Skeletal muscle cell (primary cell): ENCODE measurements at regions not wholly inside any gene's neighbourhood (a gene's known extent, or its start where the extent isn't known, plus 50 kb on each side); places are given as distances from the start of the nearest gene placed in this dataset.
"Not testable (repeated sequence)": the region's sequence is repeated elsewhere in the genome, so short reads cannot be mapped to it uniquely, and the experiment has no call there.

Experiments
- DNase-seq: peaks from one replicate; pipeline ENCODE4 v3.0.0-alpha.2; 2010; ENCODE audit warnings: low read depth
- H3K4me3 ChIP-seq: 2 replicates; pipeline ENCODE4 v1.5.1; 2011; ENCODE audit warnings: low read depth, mild to moderate bottlenecking, control low read depth, low read length, moderate library complexity

GRCh38 chr14:53764846-53765245 lies 191.8 kb downstream of the BMP4 start:
- no peak for DNase-seq
- H3K4me3 ChIP-seq = no peak overlapping the region

GRCh38 chr14:53758141-53758540 lies 198.5 kb downstream of the BMP4 start:
- DNase-seq = no peak
- H3K4me3 ChIP-seq = no peak overlapping the region

GRCh38 chr14:53757732-53758131 lies 198.9 kb downstream of the BMP4 start:
- DNase-seq = no peak
- no peak overlapping the region for H3K4me3 ChIP-seq

- no peak for DNase-seq
- H3K4me3 ChIP-seq = no peak overlapping the region
These were observed 205.0 kb downstream of the BMP4 start for GRCh38 chr14:53751650-53752049.

DNA sequence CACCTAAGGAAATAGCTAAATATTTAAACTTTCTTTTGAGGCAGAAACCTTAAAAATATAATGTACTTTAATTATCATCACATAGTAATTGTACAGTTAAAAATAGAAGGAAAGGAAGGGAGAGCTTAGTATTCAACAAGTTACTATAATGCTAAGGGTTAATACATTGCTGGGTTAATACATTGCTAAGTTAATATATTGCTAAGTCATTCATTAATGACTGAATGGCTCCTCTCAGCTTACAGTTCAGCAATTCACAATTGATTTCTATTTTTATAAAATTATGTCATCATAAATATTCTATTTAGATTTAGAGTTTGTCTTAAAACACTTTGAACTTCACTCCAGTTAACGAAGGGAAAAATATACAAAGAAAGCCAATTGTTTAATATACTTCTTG lies 207.9 kb downstream of the BMP4 start:
- no peak overlapping the region for H3K4me3 ChIP-seq
- no peak for DNase-seq

GRCh38 chr14:53744857-53745256 lies 211.8 kb downstream of the BMP4 start:
- DNase-seq = no peak

GRCh38 chr14:53743371-53743770 lies 213.3 kb downstream of the BMP4 start:
- no peak overlapping the region for H3K4me3 ChIP-seq
- no peak for DNase-seq

More at GRCh38 chr14:53744857-53745256, 211.8 kb downstream of the BMP4 start:
- no peak overlapping the region for H3K4me3 ChIP-seq

DNA sequence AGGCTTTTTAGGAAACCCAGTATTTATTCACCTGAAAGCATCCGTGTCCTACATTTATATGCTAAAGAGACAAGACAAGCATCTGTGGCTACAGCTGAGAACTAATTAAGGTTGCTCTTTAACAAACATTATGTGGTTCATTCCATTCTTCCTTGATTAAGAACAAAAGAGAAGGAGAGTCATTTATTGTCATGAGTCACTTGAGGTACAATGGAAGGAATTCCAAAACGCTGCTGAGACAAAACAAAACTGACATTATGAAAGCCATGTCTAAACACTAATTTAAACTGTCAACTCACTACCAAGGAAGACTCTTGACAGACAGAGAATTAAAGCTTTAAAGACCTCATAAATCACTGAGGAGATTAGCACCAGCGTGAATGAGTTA lies 214.4 kb downstream of the BMP4 start:
- no peak overlapping the region for H3K4me3 ChIP-seq
- no peak for DNase-seq

- no peak overlapping the region for H3K4me3 ChIP-seq
- no peak for DNase-seq
These were observed 215.0 kb downstream of the BMP4 start for GRCh38 chr14:53741479-53742232.

GRCh38 chr14:53740570-53740969 lies 216.1 kb downstream of the BMP4 start:
- no peak overlapping the region for H3K4me3 ChIP-seq
- no peak for DNase-seq

- DNase-seq = no peak
These were observed 220.7 kb downstream of the BMP4 start for GRCh38 chr14:53735916-53736315.

GRCh38 chr14:53723221-53723620 lies 233.4 kb downstream of the BMP4 start:
- no peak overlapping the region for H3K4me3 ChIP-seq
- DNase-seq = no peak

More at GRCh38 chr14:53735916-53736315, 220.7 kb downstream of the BMP4 start:
- H3K4me3 ChIP-seq = no peak overlapping the region

DNA sequence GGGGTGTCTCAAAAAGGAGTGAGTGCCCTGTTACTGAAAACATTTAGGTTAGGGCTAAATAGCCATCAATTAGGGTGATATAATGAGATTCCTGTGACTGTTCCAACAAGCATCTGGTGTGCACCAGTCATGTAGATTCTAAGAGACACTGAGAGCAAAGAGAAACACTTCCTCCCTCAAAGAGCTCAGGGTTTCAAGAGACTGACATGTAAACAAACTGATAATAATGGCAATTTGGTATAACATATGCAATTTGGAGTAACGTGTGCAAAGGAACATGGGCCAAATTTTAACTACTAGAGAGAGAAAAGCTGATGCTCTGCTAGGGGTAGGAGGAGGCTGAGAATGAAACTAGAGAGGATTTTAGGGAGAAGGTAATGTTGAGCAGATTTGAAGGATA lies 237.1 kb downstream of the BMP4 start:
- H3K4me3 ChIP-seq = no peak overlapping the region
- no peak for DNase-seq

DNA sequence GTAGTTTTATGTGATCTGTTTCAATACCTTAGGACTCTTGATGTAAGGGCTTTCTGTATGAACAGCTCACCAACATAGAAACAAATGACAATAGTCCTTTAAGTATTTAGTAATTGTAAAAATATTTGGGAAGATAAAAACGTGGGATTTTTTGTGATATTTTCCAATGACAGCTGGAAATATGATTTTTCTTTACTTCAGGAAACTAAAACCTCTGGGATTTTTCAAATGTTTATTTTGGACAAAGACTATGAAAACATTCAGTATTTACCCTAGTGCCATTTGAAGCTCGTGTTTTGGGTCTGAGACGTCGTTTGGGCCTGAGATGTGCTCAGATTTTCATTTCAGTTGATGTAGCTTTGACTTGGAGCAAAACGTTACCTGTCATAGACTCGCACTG lies 240.0 kb downstream of the BMP4 start:
- no peak overlapping the region for H3K4me3 ChIP-seq
- DNase-seq = no peak

GRCh38 chr14:53715193-53715721 lies 241.4 kb downstream of the BMP4 start:
- peak; percentile 4 for DNase-seq
- no peak overlapping the region for H3K4me3 ChIP-seq

- no peak overlapping the region for H3K4me3 ChIP-seq
- no peak for DNase-seq
These were observed 242.0 kb downstream of the BMP4 start for GRCh38 chr14:53714495-53715192.

DNA sequence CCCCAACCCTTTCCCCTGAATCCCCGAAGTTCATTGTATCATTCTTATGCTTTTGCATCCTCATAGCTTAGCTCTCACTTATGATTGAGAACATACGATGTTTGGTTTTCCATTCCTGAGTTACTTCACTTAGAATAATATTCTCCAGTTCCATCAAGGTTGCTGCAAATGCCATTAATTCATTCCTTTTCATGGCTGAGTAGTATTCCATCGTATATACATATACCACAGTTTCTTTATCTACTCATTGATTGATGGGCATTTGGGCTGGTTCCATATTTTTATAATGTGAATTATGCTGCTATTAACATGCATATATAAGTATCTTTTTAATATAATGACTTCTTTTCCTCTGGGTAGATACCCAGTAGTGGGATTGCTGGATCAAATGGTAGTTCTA lies 243.7 kb downstream of the BMP4 start:
- not testable (repeated sequence) for H3K4me3 ChIP-seq, DNase-seq

DNA sequence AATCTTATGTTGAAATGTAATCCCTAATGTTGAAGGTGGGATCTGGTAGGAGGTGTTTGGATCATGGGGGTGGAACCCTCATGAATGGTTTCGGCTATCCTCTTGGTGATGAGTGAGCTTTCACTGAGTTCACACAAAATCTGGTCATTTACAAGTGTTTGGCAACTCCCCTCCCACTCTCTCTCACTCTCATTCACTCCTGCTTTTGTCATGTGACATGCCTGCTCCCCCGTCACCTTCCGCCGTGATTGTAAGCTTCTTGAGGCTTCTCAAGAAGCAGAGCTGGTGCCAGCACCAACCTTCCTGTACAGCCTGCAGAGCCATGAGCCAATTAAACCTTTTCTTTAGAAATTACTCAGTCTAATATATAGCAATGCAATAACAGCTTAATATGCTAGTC lies 245.4 kb downstream of the BMP4 start:
- DNase-seq = no peak
- H3K4me3 ChIP-seq = no peak overlapping the region

DNA sequence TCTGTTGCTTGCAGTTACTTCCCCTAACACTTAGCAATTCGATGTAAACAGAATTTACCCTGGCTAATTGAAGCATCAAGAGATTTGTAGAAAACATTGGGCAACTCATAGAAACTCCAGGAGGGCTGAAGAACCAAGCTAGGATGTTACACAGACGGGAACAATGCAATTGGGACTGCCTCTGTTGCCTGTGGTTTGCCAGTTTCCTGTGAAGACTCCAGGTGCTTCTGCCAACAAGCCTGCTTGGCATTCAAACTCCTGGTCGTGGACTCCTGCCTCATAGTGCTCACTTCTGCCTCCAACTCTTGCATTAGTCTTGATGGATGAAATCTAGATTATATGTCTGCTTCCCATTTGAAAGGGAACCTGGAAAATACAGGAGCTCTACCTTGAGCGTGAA lies 246.0 kb downstream of the BMP4 start:
- no peak for DNase-seq

DNA sequence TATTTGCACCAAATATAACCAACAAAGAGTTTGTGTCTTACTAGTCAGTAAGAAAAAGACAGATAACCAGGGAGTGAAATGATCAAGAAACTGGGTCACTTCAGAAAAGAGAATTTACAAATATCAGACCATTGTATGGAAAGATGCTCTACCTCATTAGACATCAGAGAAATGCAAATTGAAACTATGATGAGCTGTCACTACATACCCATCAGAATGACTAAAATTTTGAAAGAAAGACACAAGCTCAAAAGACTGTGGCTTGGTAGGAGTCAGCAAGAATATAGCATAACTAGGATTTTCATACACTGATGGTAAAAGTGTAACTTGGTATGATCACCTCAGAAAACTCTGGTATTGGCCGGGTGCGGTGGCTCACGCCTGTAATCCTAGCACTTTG lies 247.2 kb downstream of the BMP4 start:
- no peak for DNase-seq
- H3K4me3 ChIP-seq = no peak overlapping the region

More for the DNA sequence above, 246.0 kb downstream of the BMP4 start:
- no peak overlapping the region for H3K4me3 ChIP-seq

- H3K4me3 ChIP-seq = no peak overlapping the region
- no peak for DNase-seq
These were observed 253.2 kb downstream of the BMP4 start for GRCh38 chr14:53703457-53703856.
